GM23338 (cell line): ENCODE measurements at regions not wholly inside any gene's neighbourhood (a gene's known extent, or its start where the extent isn't known, plus 50 kb on each side); places are given as distances from the start of the nearest gene placed in this dataset.

Source experiments
- ATAC-seq: fragments of 200-7000 bp; cut with Tn5 transposase; 3 replicates; pipeline ENCODE4 v1.9.1; 2020
- DNase-seq: peaks from one replicate; pipeline ENCODE4 v3.0.0-alpha.2; 2015; ENCODE audit warnings: low spot score
- H2AFZ ChIP-seq: fragments of 200-600 bp; sonication (generic); 2 replicates; pipeline ENCODE4 v1.8.0; 2016; ENCODE audit warnings: antibody characterized with exemption, mild to moderate bottlenecking, moderate library complexity
- H3F3A ChIP-seq: fragments of 200-600 bp; sonication (generic); replicated peaks from 2 replicates; pipeline ENCODE4 v1.8.0; 2017; ENCODE audit warnings: antibody characterized with exemption, mixed run types, low read depth
- H3K27ac ChIP-seq: fragments of 200-600 bp; sonication (generic); 2 replicates; pipeline ENCODE4 v1.6.1; 2016; ENCODE audit warnings: low read depth
- H3K27me3 ChIP-seq: fragments of 200-600 bp; sonication (generic); 2 replicates; pipeline ENCODE4 v1.8.0; 2016; ENCODE audit warnings: mild to moderate bottlenecking, mixed run types, moderate library complexity; ENCODE audit not compliant: insufficient read depth
- H3K36me3 ChIP-seq: fragments of 200-600 bp; sonication (generic); 2 replicates; pipeline ENCODE4 v1.8.0; 2016; ENCODE audit warnings: mild to moderate bottlenecking; ENCODE audit not compliant: insufficient read depth
- H3K4me1 ChIP-seq: fragments of 200-600 bp; sonication (generic); 2 replicates; pipeline ENCODE4 v1.8.0; 2016; ENCODE audit warnings: mild to moderate bottlenecking, moderate library complexity; ENCODE audit not compliant: insufficient read depth
- H3K4me2 ChIP-seq: fragments of 200-600 bp; sonication (generic); 2 replicates; pipeline ENCODE4 v1.7.1; 2017; ENCODE audit warnings: mixed run types
- H3K4me3 ChIP-seq: fragments of 200-600 bp; sonication (generic); 2 replicates; pipeline ENCODE4 v1.6.1; 2016; ENCODE audit warnings: mixed run types
- H3K79me2 ChIP-seq: fragments of 200-600 bp; sonication (generic); replicated peaks from 2 replicates; pipeline ENCODE4 v1.8.0; 2017; ENCODE audit warnings: mild to moderate bottlenecking; ENCODE audit not compliant: insufficient read depth
- H3K9me2 ChIP-seq: fragments of 200-600 bp; sonication (generic); 2 replicates; pipeline ENCODE4 v1.8.0; 2017; ENCODE audit not compliant: insufficient read depth
- H4K20me1 ChIP-seq: fragments of 200-600 bp; sonication (generic); replicated peaks from 2 replicates; pipeline ENCODE4 v1.8.0; 2017; ENCODE audit warnings: mild to moderate bottlenecking; ENCODE audit not compliant: insufficient read depth
- H3K27ac Mint-ChIP-seq: 2 replicates; pipeline ENCODE4 v1.8.0; 2020; ENCODE audit warnings: inconsistent platforms, mild to moderate bottlenecking, moderate library complexity, mixed read lengths
- H3K27me3 Mint-ChIP-seq: 3 replicates; pipeline ENCODE4 v1.8.0; 2022; ENCODE audit warnings: low read depth, mild to moderate bottlenecking, moderate library complexity, mixed read lengths, inconsistent platforms; ENCODE audit not compliant: insufficient read depth, poor library complexity
- H3K36me3 Mint-ChIP-seq: 3 replicates; pipeline ENCODE4 v1.8.0; 2021; ENCODE audit warnings: low read depth, mild to moderate bottlenecking, inconsistent platforms, moderate library complexity, mixed read lengths
- H3K4me1 Mint-ChIP-seq: 3 replicates; pipeline ENCODE4 v1.8.0; 2020; ENCODE audit warnings: mild to moderate bottlenecking, inconsistent platforms, mixed read lengths
- H3K4me3 Mint-ChIP-seq: 3 replicates; pipeline ENCODE4 v1.8.0; 2021; ENCODE audit warnings: moderate library complexity, mild to moderate bottlenecking, inconsistent platforms, mixed read lengths
- H3K9me3 Mint-ChIP-seq: 3 replicates; pipeline ENCODE4 v1.8.0; 2020; ENCODE audit warnings: moderate library complexity, mild to moderate bottlenecking, inconsistent platforms, mixed read lengths
- CREB1 ChIP-seq: fragments of 250-450 bp; sonication (Bioruptor Pico); IDR thresholded peaks from 2 replicates; pipeline ENCODE4 v1.5.0; 2020; ENCODE audit warnings: low read depth, mild to moderate bottlenecking, moderate library complexity
- EZH2 ChIP-seq: fragments of 200-600 bp; sonication (generic); IDR thresholded peaks from one replicate; pipeline ENCODE4 v1.8.0; 2017; ENCODE audit warnings: antibody characterized with exemption, mild to moderate bottlenecking, low read depth; ENCODE audit not compliant: unreplicated experiment
- EZH2phosphoT487 ChIP-seq: fragments of 200-600 bp; sonication (generic); IDR thresholded peaks from one replicate; pipeline ENCODE4 v1.8.1; 2018; ENCODE audit warnings: antibody characterized with exemption; ENCODE audit not compliant: unreplicated experiment
- JUNB ChIP-seq: IDR thresholded peaks from one replicate; pipeline ENCODE4 v1.6.1; 2016; ENCODE audit warnings: antibody characterized with exemption; ENCODE audit not compliant: unreplicated experiment
- NANOG ChIP-seq: IDR thresholded peaks from 2 replicates; pipeline ENCODE4 v1.6.1; 2016; ENCODE audit warnings: antibody characterized with exemption, borderline replicate concordance
- POLR2AphosphoS5 ChIP-seq: IDR thresholded peaks from 2 replicates; pipeline ENCODE4 v1.6.1; 2016; ENCODE audit warnings: antibody characterized with exemption, low read depth
- STAT1 ChIP-seq: IDR thresholded peaks from one replicate; pipeline ENCODE4 v1.6.1; 2016; ENCODE audit warnings: antibody characterized with exemption; ENCODE audit not compliant: unreplicated experiment
- ZNF114 ChIP-seq: fragments of 250-450 bp; sonication (Bioruptor Pico); IDR thresholded peaks from 2 replicates; pipeline ENCODE4 v1.5.0; 2020; ENCODE audit warnings: mild to moderate bottlenecking, moderate library complexity
- ZNF331 ChIP-seq: fragments of 250-450 bp; sonication (Bioruptor Pico); IDR thresholded peaks from 2 replicates; pipeline ENCODE4 v1.5.0; 2020; ENCODE audit warnings: low read depth, mild to moderate bottlenecking, moderate library complexity
- TF ChIP-seq, protein P1 (sequence below): IDR thresholded peaks from 2 replicates; pipeline ENCODE4 v1.6.1; 2016; ENCODE audit warnings: antibody characterized with exemption
- TF ChIP-seq, protein P2 (sequence below): fragments of 250-450 bp; sonication (Bioruptor Pico); IDR thresholded peaks from 2 replicates; pipeline ENCODE4 v1.5.0; 2020; ENCODE audit warnings: mild to moderate bottlenecking, moderate library complexity
- TF ChIP-seq, protein P3 (sequence below), 2 experiments: fragments of 200-600 bp in 1 of 2; sonication (generic) in 1 of 2; conservative IDR thresholded peaks; 2 replicates each; pipeline versions ENCODE4 v1.5.1 to v1.6.1; 2016 to 2017; ENCODE audit warnings: antibody characterized with exemption in 2 of 2, low read depth in 2 of 2, mild to moderate bottlenecking in 2 of 2, moderate library complexity in 1 of 2

DNA sequence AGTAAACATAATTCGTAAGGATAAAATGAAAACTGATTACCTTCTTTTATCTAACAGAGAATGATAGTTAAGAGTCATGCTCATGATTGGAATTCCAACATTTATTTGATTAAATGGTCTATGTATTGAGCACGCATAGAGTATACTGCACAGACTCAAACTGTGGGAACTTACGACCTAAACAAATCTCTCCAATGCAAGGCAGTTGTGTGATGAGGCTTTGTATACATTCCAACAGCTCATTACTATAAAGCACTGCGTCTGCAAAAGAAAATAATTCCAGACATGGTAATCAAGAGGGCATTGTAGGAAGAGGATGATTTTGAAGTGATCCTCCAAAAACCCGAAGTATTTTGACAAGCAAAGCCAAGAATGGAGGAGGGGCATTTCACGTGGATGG lies 169.5 kb downstream of the NUFIP1 start:
- no peaks in the 10 kb centered on the region for H3K27me3 ChIP-seq
- H3K27me3 Mint-ChIP-seq = peaks cover 7% of the 10 kb centered on the region
- no peak overlapping the region for H3K4me3 Mint-ChIP-seq
- no peaks in the 10 kb centered on the region for H3F3A ChIP-seq
- no peaks in the 10 kb centered on the region for H3K36me3 Mint-ChIP-seq
- no peaks in the 10 kb centered on the region for H3K79me2 ChIP-seq
- H3K4me1 ChIP-seq = peaks cover 24% of the 10 kb centered on the region
- no peak for DNase-seq
- peaks cover 40% of the 10 kb centered on the region for H3K4me1 Mint-ChIP-seq
- H3K36me3 ChIP-seq = no peaks in the 10 kb centered on the region
- TF ChIP-seq JUNB (no peak), EZH2 (no peak), EZH2phosphoT487 (no peak), ZNF331 (CRISPR knock-in tag) (no peak), CREB1 (CRISPR knock-in tag) (no peak), NANOG (no peak), POLR2AphosphoS5 (no peak), STAT1 (no peak), ZNF114 (CRISPR knock-in tag) (no peak)
- TF ChIP-seq, protein P1, sequence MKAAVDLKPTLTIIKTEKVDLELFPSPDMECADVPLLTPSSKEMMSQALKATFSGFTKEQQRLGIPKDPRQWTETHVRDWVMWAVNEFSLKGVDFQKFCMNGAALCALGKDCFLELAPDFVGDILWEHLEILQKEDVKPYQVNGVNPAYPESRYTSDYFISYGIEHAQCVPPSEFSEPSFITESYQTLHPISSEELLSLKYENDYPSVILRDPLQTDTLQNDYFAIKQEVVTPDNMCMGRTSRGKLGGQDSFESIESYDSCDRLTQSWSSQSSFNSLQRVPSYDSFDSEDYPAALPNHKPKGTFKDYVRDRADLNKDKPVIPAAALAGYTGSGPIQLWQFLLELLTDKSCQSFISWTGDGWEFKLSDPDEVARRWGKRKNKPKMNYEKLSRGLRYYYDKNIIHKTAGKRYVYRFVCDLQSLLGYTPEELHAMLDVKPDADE = no peak
- TF ChIP-seq, protein P2, sequence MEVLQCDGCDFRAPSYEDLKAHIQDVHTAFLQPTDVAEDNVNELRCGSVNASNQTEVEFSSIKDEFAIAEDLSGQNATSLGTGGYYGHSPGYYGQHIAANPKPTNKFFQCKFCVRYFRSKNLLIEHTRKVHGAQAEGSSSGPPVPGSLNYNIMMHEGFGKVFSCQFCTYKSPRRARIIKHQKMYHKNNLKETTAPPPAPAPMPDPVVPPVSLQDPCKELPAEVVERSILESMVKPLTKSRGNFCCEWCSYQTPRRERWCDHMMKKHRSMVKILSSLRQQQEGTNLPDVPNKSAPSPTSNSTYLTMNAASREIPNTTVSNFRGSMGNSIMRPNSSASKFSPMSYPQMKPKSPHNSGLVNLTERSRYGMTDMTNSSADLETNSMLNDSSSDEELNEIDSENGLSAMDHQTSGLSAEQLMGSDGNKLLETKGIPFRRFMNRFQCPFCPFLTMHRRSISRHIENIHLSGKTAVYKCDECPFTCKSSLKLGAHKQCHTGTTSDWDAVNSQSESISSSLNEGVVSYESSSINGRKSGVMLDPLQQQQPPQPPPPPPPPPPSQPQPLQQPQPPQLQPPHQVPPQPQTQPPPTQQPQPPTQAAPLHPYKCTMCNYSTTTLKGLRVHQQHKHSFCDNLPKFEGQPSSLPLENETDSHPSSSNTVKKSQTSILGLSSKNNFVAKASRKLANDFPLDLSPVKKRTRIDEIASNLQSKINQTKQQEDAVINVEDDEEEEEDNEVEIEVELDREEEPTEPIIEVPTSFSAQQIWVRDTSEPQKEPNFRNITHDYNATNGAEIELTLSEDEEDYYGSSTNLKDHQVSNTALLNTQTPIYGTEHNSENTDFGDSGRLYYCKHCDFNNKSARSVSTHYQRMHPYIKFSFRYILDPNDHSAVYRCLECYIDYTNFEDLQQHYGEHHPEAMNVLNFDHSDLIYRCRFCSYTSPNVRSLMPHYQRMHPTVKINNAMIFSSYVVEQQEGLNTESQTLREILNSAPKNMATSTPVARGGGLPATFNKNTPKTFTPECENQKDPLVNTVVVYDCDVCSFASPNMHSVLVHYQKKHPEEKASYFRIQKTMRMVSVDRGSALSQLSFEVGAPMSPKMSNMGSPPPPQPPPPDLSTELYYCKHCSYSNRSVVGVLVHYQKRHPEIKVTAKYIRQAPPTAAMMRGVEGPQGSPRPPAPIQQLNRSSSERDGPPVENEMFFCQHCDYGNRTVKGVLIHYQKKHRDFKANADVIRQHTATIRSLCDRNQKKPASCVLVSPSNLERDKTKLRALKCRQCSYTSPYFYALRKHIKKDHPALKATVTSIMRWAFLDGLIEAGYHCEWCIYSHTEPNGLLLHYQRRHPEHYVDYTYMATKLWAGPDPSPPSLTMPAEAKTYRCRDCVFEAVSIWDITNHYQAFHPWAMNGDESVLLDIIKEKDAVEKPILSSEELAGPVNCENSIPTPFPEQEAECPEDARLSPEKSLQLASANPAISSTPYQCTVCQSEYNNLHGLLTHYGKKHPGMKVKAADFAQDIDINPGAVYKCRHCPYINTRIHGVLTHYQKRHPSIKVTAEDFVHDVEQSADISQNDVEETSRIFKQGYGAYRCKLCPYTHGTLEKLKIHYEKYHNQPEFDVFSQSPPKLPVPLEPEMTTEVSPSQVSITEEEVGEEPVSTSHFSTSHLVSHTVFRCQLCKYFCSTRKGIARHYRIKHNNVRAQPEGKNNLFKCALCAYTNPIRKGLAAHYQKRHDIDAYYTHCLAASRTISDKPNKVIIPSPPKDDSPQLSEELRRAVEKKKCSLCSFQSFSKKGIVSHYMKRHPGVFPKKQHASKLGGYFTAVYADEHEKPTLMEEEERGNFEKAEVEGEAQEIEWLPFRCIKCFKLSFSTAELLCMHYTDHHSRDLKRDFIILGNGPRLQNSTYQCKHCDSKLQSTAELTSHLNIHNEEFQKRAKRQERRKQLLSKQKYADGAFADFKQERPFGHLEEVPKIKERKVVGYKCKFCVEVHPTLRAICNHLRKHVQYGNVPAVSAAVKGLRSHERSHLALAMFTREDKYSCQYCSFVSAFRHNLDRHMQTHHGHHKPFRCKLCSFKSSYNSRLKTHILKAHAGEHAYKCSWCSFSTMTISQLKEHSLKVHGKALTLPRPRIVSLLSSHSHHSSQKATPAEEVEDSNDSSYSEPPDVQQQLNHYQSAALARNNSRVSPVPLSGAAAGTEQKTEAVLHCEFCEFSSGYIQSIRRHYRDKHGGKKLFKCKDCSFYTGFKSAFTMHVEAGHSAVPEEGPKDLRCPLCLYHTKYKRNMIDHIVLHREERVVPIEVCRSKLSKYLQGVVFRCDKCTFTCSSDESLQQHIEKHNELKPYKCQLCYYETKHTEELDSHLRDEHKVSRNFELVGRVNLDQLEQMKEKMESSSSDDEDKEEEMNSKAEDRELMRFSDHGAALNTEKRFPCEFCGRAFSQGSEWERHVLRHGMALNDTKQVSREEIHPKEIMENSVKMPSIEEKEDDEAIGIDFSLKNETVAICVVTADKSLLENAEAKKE (CRISPR knock-in tag) = no peak
- TF ChIP-seq, protein P3, sequence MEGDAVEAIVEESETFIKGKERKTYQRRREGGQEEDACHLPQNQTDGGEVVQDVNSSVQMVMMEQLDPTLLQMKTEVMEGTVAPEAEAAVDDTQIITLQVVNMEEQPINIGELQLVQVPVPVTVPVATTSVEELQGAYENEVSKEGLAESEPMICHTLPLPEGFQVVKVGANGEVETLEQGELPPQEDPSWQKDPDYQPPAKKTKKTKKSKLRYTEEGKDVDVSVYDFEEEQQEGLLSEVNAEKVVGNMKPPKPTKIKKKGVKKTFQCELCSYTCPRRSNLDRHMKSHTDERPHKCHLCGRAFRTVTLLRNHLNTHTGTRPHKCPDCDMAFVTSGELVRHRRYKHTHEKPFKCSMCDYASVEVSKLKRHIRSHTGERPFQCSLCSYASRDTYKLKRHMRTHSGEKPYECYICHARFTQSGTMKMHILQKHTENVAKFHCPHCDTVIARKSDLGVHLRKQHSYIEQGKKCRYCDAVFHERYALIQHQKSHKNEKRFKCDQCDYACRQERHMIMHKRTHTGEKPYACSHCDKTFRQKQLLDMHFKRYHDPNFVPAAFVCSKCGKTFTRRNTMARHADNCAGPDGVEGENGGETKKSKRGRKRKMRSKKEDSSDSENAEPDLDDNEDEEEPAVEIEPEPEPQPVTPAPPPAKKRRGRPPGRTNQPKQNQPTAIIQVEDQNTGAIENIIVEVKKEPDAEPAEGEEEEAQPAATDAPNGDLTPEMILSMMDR (conservative IDR thresholded peaks at IDR 0.05; ENCODE audit: low read depth in 2 of 2) = no peak
- no peaks in the 10 kb centered on the region for H3K9me3 Mint-ChIP-seq
- H2AFZ ChIP-seq = no peak overlapping the region
- no peak overlapping the region for H3K4me3 ChIP-seq
- no peak overlapping the region for H3K4me2 ChIP-seq
- no peak overlapping the region for H3K27ac Mint-ChIP-seq
- no peaks in the 10 kb centered on the region; the same call in 1 of the 2 replicates for H3K9me2 ChIP-seq
- H3K27ac ChIP-seq = no peak overlapping the region
- ATAC-seq = no peak
- no peaks in the 10 kb centered on the region for H4K20me1 ChIP-seq
